Large intestine (tissue), 3 donors: ENCODE measurements at regions not wholly inside any gene's neighbourhood (a gene's known extent, or its start where the extent isn't known, plus 50 kb on each side); places are given as distances from the start of the nearest gene placed in this dataset.

ENCODE experiments used
- DNase-seq, 2 donors: peaks; one replicate each; pipeline versions ENCODE4 v3.0.0 to v3.0.0-alpha.2; 2013
- H3K27ac ChIP-seq: one replicate; pipeline ENCODE4 v1.5.1; 2013; ENCODE audit warnings: low read length
- H3K27me3 ChIP-seq: 2 replicates; pipeline ENCODE4 v1.6.1; 2013; ENCODE audit warnings: low read length; ENCODE audit not compliant: control insufficient read depth, insufficient read depth
- H3K36me3 ChIP-seq: 2 replicates; pipeline ENCODE4 v1.6.1; 2013; ENCODE audit warnings: low read length; ENCODE audit not compliant: control insufficient read depth, insufficient read depth
- H3K4me1 ChIP-seq: one replicate; pipeline ENCODE4 v1.6.1; 2013; ENCODE audit warnings: low read length; ENCODE audit not compliant: control insufficient read depth, insufficient read depth
- H3K4me3 ChIP-seq: one replicate; pipeline ENCODE4 v1.5.1; 2013; ENCODE audit warnings: low read length
- H3K9me3 ChIP-seq: one replicate; pipeline ENCODE4 v1.6.1; 2013; ENCODE audit warnings: mild to moderate bottlenecking, low read depth, low read length, moderate library complexity; ENCODE audit not compliant: control insufficient read depth
- WGBS: methylation state at CpG from one replicate; pipeline ENCODE4 v1.1.5; 2013; ENCODE audit warnings: low lambda C conversion rate; ENCODE audit not compliant: insufficient coverage; 5-methylcytosine and 5-hydroxymethylcytosine counted together

DNA sequence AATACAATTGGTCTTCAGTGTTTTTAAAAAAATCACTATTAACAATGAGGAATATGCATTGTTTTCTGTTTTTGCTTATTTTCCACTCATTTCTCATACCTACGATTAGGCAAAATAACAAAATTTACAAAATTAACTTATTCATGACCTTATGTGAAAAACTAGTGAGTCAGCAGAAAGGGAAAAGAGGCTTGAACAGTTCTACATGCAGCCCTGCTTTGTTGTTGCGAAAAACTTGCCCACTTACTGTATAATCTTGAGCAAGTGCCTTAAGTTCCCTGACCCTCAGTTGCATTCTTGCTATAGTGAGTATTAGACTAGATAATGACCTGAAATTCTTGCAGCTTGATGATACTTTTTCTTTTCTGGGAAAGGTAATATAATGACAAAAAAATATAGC, 551.1 kb upstream of the BCHE start:
- Histone ChIP-seq H3K4me3 (no peak overlapping the region), H3K9me3 (no peaks in the 10 kb centered on the region), H3K4me1 (no peaks in the 10 kb centered on the region), H3K36me3 (no peaks in the 10 kb centered on the region), H3K27ac (no peak overlapping the region), H3K27me3 (no peaks in the 10 kb centered on the region)
- WGBS, result no CpG with 5 or more reads among the region's 2 CpGs
- DNase-seq, result no peak

- no peaks in the 10 kb centered on the region for H3K4me1 ChIP-seq
- 86% methylated on average over 1 of the region's 1 CpG for WGBS
- H3K9me3 ChIP-seq, result no peaks in the 10 kb centered on the region
- no peak overlapping the region for H3K27ac ChIP-seq
- no peak for DNase-seq
- no peak overlapping the region for H3K4me3 ChIP-seq
- no peaks in the 10 kb centered on the region for H3K36me3 ChIP-seq
- no peaks in the 10 kb centered on the region for H3K27me3 ChIP-seq
These were observed 535.4 kb upstream of the BCHE start for GRCh38 chr3:166372571-166373106.

DNA sequence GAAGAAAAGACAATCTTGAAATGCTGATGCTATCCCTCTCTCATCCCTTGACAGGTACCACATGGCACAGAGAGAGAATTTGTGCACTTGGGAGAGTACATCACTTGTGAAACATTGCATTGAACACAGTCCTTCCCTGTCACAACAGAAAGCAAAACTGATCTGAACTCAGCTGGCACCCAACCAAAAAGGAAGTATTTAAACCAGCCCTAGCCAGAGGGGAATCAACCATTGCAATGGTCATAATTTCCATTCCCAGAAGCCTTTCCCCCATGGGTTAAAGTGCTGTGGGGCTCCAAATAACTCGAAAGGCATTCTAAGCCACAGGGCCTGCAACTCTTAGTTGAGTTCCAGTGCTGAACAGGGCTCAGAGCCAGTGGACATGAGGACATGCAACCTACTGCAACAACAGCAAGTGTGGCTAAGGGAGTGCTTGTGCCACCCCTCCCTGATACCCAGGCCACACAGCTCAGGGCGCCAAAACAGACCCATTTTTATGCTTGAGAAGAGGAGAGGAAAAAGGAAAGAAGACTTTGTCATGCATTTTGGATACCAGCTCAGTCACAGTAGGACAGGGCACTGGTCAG, 530.8 kb upstream of the BCHE start:
- Histone ChIP-seq H3K9me3 (no peaks in the 10 kb centered on the region), H3K27me3 (no peaks in the 10 kb centered on the region), H3K36me3 (no peaks in the 10 kb centered on the region), H3K4me3 (no peak overlapping the region), H3K4me1 (no peaks in the 10 kb centered on the region), H3K27ac (no peak overlapping the region)
- no CpG with 5 or more reads among the region's 2 CpGs for WGBS
- peak in 1 of 2 donors; percentile 1 for DNase-seq

DNA sequence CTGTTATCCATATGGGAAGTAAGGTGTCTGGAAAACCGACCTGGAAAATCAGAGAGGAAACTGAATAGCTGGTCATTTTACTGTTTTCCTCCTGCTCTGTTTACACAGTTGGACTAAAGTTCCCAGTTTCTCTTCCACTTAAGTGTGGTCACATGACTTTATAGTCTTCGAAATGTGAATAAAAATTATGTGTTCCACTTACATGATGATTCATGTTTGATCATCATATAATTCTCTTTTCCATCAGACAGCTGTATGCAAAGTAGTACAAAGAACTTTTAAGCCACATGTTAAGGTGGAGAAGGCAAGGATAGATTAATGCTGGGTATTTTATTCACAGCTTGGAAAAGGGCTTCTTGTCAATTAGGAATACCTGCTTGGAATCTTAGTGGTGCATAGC, 525.5 kb upstream of the BCHE start:
- Histone ChIP-seq H3K27ac (no peak overlapping the region), H3K27me3 (no peaks in the 10 kb centered on the region), H3K4me1 (no peaks in the 10 kb centered on the region), H3K9me3 (no peaks in the 10 kb centered on the region), H3K4me3 (no peak overlapping the region), H3K36me3 (no peaks in the 10 kb centered on the region)
- 67% methylated on average over 1 of the region's 2 CpGs for WGBS
- no peak for DNase-seq

DNA sequence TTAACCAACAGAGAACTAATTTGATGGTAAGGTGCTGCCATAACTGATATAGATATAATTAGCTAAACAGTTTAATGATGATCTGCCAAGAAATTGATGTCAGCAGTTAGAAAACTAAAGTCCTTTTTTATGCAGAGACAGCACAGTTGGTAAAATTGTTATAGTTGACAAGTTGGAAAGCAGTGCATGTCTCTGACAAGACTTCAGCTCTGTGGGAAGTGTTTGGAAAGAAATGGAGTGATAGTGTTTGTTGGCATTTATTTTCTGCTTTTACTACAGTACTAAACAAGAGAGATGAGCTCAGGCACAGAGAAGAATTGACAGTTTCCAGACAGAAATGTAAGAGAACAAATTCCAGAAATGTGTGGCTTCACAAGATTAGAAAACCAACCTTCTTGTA, 523.5 kb upstream of the BCHE start:
- DNase-seq, result no peak
- H3K9me3 ChIP-seq, result no peaks in the 10 kb centered on the region
- H3K36me3 ChIP-seq, result no peaks in the 10 kb centered on the region
- no peak overlapping the region for H3K27ac ChIP-seq
- H3K4me3 ChIP-seq, result no peak overlapping the region
- no peaks in the 10 kb centered on the region for H3K27me3 ChIP-seq
- H3K4me1 ChIP-seq, result no peaks in the 10 kb centered on the region

DNA sequence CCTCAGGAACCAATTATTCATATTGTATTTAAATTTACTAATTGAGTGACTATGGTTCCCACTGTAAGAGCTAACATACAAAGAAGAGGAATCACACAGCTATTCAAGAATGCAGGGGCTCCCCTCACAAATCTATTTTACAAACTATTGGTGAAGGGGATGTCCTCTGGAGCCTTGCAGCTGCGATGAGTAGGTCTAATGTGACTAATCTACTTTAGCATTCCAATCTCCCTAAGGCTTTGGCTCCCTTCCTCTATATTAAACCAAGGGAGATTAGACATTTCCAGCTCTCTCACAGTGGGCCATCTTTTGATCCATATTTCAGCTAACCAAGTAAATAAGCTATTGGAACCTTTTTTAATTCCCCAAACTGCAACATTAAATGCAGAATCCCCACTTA, 514.2 kb upstream of the BCHE start:
- no peak for DNase-seq
- Histone ChIP-seq H3K27ac (no peak overlapping the region), H3K9me3 (no peaks in the 10 kb centered on the region), H3K4me3 (no peak overlapping the region), H3K36me3 (no peaks in the 10 kb centered on the region), H3K4me1 (no peaks in the 10 kb centered on the region), H3K27me3 (no peaks in the 10 kb centered on the region)
- WGBS, result no CpG with 5 or more reads among the region's 1 CpG

DNA sequence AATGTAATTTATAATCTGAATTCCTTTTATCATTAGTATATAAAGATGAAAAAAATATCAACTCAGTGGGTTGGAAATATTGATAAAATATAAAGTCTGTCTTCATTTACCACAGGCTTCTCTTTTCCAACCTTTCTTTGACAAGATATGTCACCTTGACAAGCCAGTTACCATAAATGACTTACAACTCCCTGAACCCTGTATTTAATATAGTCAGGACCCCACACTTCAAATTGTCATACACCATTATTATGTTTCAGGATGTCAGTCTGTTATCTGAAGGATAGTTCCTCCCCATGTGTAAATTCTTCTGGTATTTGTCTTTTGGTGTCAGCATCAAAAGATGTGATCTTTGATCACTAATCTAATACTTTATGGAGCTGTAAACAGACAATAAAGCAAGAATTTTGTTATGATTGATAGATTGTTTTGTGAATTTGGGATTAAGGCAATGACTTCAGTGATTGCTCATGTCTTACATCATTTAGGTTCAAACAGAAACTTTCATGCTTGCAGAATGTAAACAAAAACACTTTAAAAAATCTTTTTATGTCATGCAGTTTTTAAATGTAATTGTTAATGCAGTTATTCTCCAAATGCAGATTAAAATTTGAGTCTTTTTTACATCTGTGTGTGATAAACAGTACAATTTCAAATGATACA, 503.5 kb upstream of the BCHE start:
- no peak overlapping the region for H3K27ac ChIP-seq
- H3K27me3 ChIP-seq, result no peaks in the 10 kb centered on the region
- H3K9me3 ChIP-seq, result no peaks in the 10 kb centered on the region
- no peak overlapping the region for H3K4me3 ChIP-seq
- H3K4me1 ChIP-seq, result peaks cover 6% of the 10 kb centered on the region
- H3K36me3 ChIP-seq, result no peaks in the 10 kb centered on the region
- no peak for DNase-seq

- Histone ChIP-seq H3K4me1 (peaks cover 3% of the 10 kb centered on the region), H3K4me3 (no peak overlapping the region), H3K27ac (no peak overlapping the region), H3K9me3 (no peaks in the 10 kb centered on the region), H3K36me3 (no peaks in the 10 kb centered on the region), H3K27me3 (no peaks in the 10 kb centered on the region)
- DNase-seq, result no peak
- 100% methylated on average over 3 of the region's 5 CpGs for WGBS
These were observed 487.2 kb upstream of the BCHE start for GRCh38 chr3:166324401-166324800.

- H3K27ac ChIP-seq, result no peak overlapping the region
- peak in 1 of 2 donors; percentile 11 for DNase-seq
- no CpG with 5 or more reads among the region's 1 CpG for WGBS
These were observed 485.2 kb upstream of the BCHE start for GRCh38 chr3:166322391-166322790.

DNA sequence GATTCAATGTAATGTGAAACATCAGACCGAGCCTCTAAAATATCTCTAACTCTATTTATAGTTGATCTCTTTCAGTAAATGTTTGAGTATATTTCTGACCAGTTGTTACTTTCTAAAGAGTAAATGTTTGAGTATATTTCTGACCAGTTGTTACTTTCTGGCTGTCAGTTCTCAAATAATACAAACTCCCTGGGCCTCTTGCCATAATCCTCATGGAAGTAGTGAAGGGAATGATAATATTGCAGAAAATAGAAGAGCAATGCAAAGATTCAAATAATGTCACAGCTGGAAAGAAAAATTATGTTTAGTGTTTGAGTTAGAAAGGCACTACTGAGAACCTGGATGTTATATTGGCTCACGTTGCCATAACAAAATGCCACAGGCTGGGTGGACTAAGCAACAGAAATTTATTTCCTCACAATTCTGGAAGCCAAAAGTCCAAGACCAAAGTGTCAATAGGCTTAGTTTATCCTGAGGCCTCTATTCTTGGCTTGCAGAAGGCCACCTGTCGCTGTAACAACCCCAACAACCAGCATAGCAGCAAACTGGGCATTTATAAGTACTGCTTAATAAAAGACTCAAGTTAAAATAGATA, 470.6 kb upstream of the BCHE start:
- H3K27me3 ChIP-seq, result no peaks in the 10 kb centered on the region

More at GRCh38 chr3:166322391-166322790, 485.2 kb upstream of the BCHE start:
- Histone ChIP-seq H3K27me3 (no peaks in the 10 kb centered on the region), H3K9me3 (no peaks in the 10 kb centered on the region), H3K4me1 (no peaks in the 10 kb centered on the region), H3K36me3 (no peaks in the 10 kb centered on the region), H3K4me3 (no peak overlapping the region)

DNA sequence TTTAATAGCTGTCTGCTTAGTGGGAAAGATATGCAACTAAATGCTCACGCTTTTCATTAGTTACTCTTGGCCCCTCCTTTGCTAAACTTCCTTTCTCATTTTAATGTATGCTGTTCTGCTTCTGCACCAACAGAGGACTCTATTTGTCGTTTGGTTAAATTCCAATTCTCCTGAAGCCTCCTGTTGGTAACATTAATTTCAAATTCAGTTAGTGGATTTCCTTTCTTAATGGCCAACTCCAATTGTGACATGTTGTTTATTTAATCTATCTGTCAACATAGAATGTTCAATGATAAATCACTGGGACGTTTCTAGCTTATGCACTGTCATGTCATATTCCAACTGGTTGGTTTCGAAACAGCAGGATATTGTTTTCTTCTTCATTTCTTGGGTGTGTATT, 467.4 kb upstream of the BCHE start:
- WGBS, result 64% methylated on average over 4 of the region's 4 CpGs
- H3K27me3 ChIP-seq, result no peaks in the 10 kb centered on the region
- no peak overlapping the region for H3K27ac ChIP-seq
- H3K4me1 ChIP-seq, result no peaks in the 10 kb centered on the region
- no peak overlapping the region for H3K4me3 ChIP-seq
- no peaks in the 10 kb centered on the region for H3K36me3 ChIP-seq
- no peak for DNase-seq
- H3K9me3 ChIP-seq, result no peaks in the 10 kb centered on the region

More for the DNA sequence above, 470.6 kb upstream of the BCHE start:
- H3K4me3 ChIP-seq, result no peak overlapping the region
- no peaks in the 10 kb centered on the region for H3K36me3 ChIP-seq
- DNase-seq, result no peak
- no peaks in the 10 kb centered on the region for H3K9me3 ChIP-seq
- H3K4me1 ChIP-seq, result no peaks in the 10 kb centered on the region
- no peak overlapping the region for H3K27ac ChIP-seq
- WGBS, result no CpG with 5 or more reads among the region's 3 CpGs
